Liver (tissue), 3 donors: ENCODE measurements at regions not wholly inside any gene's neighbourhood (a gene's known extent, or its start where the extent isn't known, plus 50 kb on each side); places are given as distances from the start of the nearest gene placed in this dataset.

ENCODE experiments used
- CTCF ChIP-seq: fragments of 150-350 bp; IDR thresholded peaks from 2 replicates; pipeline ENCODE4 v1.5.1; 2017; ENCODE audit warnings: improper control_type of control experiment, low read depth, low read length; ENCODE audit not compliant: missing input control
- REST ChIP-seq: IDR thresholded peaks from 2 replicates; pipeline ENCODE4 v1.6.1; 2016; ENCODE audit warnings: antibody characterized with exemption, mild to moderate bottlenecking
- TAF1 ChIP-seq: conservative IDR thresholded peaks from 2 replicates; pipeline ENCODE4 v1.6.1; 2016; ENCODE audit warnings: antibody characterized with exemption, mild to moderate bottlenecking
- ZBTB33 ChIP-seq: IDR thresholded peaks from 2 replicates; pipeline ENCODE4 v1.6.1; 2016; ENCODE audit warnings: antibody characterized with exemption
- donor health status: healthy.
- donor health status: healthy.

DNA sequence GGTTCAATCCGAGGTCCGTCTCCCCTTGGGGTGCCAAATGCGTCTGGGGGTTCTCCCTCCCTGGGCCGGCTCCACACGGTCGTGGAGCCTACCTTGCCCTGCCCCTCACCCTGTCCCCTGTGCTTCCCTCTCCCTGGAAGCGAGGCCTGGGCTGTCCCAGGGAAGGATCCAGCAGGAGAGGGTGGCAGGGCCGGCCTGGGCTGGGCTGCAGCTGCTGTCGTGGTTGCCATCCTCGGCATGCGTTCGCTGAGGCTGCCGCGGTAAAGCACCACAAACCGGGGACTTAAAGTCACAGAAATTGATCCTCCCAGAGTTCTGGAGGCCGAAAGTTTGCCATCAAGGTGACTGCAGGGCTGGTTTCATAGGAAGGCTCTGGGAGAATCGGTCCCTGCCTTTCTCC, 123.0 kb upstream of the TMPRSS2 start:
- TF ChIP-seq CTCF: no peak
- TF ChIP-seq TAF1: no peak
- no peak for TF ChIP-seq ZBTB33
- TF ChIP-seq REST: no peak
